GM12891 (cell line): ENCODE measurements at regions not wholly inside any gene's neighbourhood (a gene's known extent, or its start where the extent isn't known, plus 50 kb on each side); places are given as distances from the start of the nearest gene placed in this dataset.

ENCODE experiments used
- DNase-seq: peaks from one replicate; pipeline ENCODE4 v3.0.0; 2011; ENCODE audit warnings: low spot score; ENCODE audit not compliant: insufficient read length
- FAIRE-seq: peaks from 2 replicates; lab custom pipeline; 2011; peaks lifted over from hg19 to GRCh38; lab: Jason Lieb, UNC
- PAX5 ChIP-seq: IDR thresholded peaks from 2 replicates; pipeline ENCODE4 v1.6.1; 2011; ENCODE audit warnings: low read length, moderate library complexity, mild to moderate bottlenecking; ENCODE audit not compliant: insufficient read depth, severe bottlenecking
- POLR2A ChIP-seq: IDR thresholded peaks from 2 replicates; pipeline ENCODE4 v1.6.1; 2011; ENCODE audit warnings: low read depth, low read length, control low read depth
- POLR2AphosphoS5 ChIP-seq: IDR thresholded peaks from 2 replicates; pipeline ENCODE4 v1.6.1; 2011; ENCODE audit warnings: low read depth, low read length, control low read depth
- POU2F2 ChIP-seq: IDR thresholded peaks from 2 replicates; pipeline ENCODE4 v1.6.1; 2011; ENCODE audit warnings: low read depth, mild to moderate bottlenecking, control low read depth, low read length, moderate library complexity
- SPI1 ChIP-seq: IDR thresholded peaks from 2 replicates; pipeline ENCODE4 v1.6.1; 2011; ENCODE audit warnings: low read depth, low read length, control low read depth
- TAF1 ChIP-seq: IDR thresholded peaks from 2 replicates; pipeline ENCODE4 v1.6.1; 2011; ENCODE audit warnings: low read depth, low read length, control low read depth

DNA sequence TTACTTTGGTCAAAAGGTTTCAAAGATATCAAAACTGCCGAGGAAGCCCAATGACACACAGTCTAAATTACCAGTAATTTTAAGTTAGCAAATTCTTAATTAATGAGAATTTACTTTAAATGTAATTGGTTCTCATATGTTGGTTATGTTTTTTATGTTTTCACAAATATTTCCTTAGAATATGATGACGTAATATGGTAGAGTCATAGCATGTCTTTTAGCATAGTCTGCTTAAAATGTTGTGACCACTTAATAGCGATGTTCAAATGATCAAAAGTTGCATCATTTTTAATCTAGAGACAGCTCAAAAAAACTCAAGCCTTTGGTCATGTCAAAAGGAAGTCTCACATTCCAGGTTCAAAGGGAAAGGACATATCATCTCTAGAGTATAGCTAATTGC is 123.3 kb upstream of the ST6GAL2 start:
- DNase-seq: no peak
- TF ChIP-seq SPI1: no peak
- FAIRE-seq: no peak

DNA sequence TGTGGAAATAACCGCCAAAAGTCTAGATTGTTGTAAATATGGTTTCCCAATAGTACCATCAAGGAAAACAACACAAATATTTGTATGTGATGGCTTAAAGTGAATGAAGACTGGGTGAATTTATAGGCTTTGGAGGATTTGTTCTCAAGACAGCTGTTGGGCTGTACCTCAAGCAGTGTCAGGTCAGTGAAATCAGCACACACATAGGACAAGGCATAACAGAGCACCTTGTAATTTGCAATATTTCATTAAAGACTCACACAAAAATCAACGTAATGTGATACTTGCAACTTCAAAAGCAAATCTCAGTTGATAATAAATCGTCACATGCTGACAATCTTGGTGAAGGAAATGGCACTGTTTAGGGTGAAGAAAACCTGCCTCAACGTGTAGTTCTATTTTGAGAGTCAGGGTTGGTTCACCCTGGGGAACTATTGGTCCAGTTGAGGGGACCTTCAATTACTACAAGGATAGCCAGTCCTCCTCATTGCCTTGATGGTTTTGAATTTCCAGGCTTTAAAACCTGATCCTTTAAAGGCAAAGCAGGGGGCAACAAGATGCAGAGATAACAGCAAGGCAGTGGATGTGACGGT is 126.8 kb upstream of the ST6GAL2 start:
- FAIRE-seq (no peak), DNase-seq (no peak)
- TF ChIP-seq POLR2AphosphoS5: no peak
- TF ChIP-seq POLR2A: no peak
- no peak for TF ChIP-seq PAX5
- no peak for TF ChIP-seq TAF1
- no peak for TF ChIP-seq SPI1
- no peak for TF ChIP-seq POU2F2

DNA sequence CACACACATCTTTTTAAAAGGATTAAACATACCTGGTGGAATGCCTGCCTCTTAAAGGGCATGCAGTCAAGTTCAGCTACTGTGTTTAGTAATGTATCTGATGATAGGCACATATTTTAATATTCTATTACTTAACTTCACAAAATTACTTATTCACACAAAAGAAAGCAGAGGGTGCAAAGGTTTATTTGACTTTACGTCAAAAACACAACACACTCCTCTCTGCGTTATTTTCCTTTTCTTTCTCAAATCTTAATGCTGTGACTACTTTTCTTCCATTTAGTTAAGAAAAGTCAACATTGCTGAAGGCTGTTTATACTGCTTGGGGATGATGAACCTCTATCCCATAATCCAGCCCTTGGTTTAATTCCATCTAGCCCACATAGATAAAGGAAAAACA is 127.9 kb upstream of the ST6GAL2 start:
- FAIRE-seq (no peak), DNase-seq (no peak)
- TF ChIP-seq PAX5 (no peak), SPI1 (no peak), POLR2AphosphoS5 (no peak), POLR2A (no peak), TAF1 (no peak), POU2F2 (no peak)

DNA sequence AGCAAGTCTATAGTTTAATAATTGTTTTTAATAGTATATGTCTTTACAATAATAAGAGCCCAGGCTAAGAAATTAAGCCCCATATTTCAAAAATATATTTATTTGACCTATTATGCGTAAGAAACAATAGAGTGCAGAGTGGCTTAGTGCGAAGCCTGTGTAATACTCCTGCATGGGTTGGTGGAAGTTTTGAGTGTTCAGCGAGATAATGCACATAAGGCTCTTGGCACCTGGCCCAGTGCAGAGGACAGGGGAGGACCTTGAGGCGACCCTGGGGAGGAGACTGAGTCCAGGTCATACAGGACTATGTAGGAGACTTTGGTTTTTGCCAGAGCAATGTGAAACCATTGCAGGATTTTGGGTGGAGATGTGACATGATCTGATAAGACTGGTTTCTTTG is 132.4 kb upstream of the ST6GAL2 start:
- FAIRE-seq: no peak
- TF ChIP-seq SPI1 (no peak), POLR2A (no peak), PAX5 (no peak), POLR2AphosphoS5 (no peak), TAF1 (no peak), POU2F2 (no peak)
- DNase-seq: no peak

DNA sequence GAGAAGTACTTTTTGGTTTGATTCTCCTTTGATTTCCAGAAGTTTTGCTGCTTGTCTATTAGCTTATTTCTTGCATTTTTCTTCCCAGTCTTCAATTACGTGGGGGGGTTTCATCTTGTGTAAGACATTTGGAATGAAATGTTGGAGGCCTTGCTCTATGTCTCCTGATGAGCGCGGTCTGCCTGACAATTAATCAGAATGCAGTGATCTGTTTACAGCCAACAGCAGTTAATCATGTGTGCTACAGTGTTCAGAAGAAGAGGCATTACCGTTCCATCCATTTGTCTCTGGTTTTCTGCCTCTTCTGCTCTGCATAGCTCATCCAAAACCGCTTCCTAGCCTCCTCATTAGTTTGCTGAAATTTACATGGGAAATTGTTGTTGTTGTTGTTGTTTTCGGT is 134.4 kb upstream of the ST6GAL2 start:
- FAIRE-seq: no peak
- TF ChIP-seq SPI1: no peak
- no peak for TF ChIP-seq POU2F2
- TF ChIP-seq POLR2A: no peak
- TF ChIP-seq POLR2AphosphoS5: no peak
- TF ChIP-seq PAX5: no peak
- TF ChIP-seq TAF1: no peak
- no peak for DNase-seq

DNA sequence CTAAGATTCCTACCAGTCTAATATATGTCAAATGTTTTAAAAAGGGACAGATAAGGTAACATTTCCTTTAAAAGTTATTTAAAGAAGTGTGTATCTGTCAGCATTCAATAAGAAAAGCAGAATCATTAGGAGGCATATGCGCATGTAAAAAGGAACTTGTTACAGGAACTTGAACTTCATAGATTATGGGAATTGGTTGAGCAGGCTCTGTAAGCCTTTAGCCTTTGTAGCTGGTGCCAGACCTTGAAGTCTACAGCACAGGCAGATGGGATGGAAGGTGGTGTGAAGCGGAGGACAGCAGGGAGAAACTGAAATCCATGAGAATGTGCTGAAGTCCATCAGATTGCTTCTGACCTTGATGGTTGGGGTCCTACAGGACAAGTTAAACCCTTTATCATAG is 138.3 kb upstream of the ST6GAL2 start:
- no peak for DNase-seq
- FAIRE-seq: no peak
- TF ChIP-seq POU2F2: no peak
- no peak for TF ChIP-seq POLR2A
- TF ChIP-seq TAF1: no peak
- no peak for TF ChIP-seq PAX5
- TF ChIP-seq SPI1: no peak
- no peak for TF ChIP-seq POLR2AphosphoS5

DNA sequence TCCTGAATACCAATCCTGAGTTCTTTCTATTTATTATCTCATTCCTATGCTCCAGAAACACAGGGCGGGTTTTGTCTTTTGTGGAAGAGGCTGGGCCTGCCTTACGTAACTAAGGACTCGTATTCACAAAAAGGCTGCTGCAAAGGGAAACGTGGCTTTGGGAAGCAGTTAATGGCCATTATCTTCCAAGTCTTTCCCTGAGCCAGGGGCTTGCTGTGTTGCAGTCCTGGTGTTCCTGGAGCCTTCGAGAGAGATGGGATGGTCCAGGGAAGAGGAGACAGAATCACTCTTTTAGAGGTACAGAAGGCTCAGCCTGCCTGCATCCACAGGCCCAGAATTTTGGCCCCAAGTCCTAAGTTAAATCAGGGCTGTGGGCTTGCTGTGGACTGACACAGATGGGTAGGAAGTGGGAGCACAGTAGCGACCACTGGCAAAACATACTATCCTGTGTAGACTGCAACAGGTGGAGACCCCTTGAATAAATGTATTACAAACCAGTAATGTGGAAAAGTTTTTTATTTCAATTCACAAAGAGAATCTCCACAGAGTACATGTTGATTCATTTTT is 139.4 kb upstream of the ST6GAL2 start:
- FAIRE-seq (no peak), DNase-seq (no peak)
- TF ChIP-seq POLR2A: no peak
- TF ChIP-seq POU2F2: no peak
- no peak for TF ChIP-seq POLR2AphosphoS5
- no peak for TF ChIP-seq TAF1
- TF ChIP-seq SPI1: no peak
- TF ChIP-seq PAX5: no peak

DNA sequence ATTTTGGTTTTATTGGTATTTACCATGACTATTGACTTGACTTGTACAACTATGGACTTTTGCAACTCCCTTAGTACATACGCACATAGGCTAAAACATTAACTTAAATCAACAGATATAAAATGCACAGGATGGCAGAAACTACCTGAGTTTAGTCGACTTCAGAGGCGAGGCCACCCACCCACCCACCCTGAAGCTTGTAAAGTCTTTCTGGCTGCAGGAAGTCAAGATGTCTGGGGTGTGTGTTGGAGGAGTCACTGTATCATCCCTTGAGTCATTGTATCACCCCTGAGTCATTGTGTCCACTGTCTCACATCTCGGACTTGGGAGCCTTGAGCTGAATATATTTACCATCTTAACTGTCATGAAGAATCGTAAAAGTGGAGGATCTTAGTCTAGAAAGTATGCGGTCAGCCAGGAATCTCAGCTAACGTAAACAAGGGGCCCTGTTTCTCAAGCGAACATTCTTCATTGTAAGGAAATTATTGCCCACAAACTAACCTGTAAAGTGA is 140.0 kb upstream of the ST6GAL2 start:
- DNase-seq (no peak), FAIRE-seq (no peak)
- no peak for TF ChIP-seq TAF1
- TF ChIP-seq POLR2A: no peak
- TF ChIP-seq PAX5: no peak
- TF ChIP-seq POU2F2: no peak
- no peak for TF ChIP-seq SPI1
- TF ChIP-seq POLR2AphosphoS5: no peak

DNA sequence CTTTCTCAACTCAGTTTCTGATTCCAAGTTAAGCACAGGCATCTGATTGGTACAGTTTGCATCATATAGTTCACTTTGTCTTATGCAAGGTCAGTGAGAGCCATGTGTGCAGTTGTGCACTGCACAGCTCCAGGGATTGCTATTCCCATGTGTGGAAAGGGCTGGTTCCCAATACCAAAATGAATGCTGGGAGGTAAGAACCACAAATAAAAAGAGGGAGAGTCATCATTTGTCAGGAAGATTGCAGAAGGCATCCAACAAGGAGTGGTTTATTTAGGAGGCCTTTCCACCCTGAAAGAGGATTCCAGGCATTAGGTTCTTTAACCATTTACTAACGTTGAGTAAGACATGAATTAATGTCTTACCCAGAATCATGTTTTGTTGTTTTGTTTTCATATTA is 141.2 kb upstream of the ST6GAL2 start:
- TF ChIP-seq PAX5: no peak
- no peak for TF ChIP-seq POU2F2
- no peak for TF ChIP-seq SPI1
- TF ChIP-seq POLR2AphosphoS5: no peak
- no peak for TF ChIP-seq TAF1
- no peak for TF ChIP-seq POLR2A
- DNase-seq (no peak), FAIRE-seq (no peak)

DNA sequence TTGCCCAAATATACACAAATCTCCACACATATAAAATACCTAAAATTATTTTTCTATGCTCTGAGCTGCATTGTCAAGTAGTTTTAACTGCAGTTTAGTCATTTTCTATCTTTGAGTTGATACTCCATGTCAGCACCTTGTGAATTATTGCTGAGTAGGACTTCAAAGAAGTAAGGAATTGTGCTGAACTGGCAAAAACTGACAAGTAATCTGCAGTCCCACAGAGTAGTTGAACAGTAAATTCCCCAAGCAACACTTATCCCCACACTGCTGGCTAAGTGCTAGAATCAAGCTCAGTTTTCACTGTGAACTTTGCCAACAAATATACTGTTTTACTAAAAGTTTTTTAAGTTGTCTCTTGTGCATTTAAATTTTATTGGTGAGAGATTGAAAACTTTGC is 141.8 kb upstream of the ST6GAL2 start:
- FAIRE-seq: no peak
- TF ChIP-seq POLR2A (no peak), SPI1 (no peak), POLR2AphosphoS5 (no peak), POU2F2 (no peak), TAF1 (no peak), PAX5 (no peak)
- no peak for DNase-seq
